H7 (cell line): ENCODE measurements at regions not wholly inside any gene's neighbourhood (a gene's known extent, or its start where the extent isn't known, plus 50 kb on each side); places are given as distances from the start of the nearest gene placed in this dataset.
"Not testable (repeated sequence)": the region's sequence is repeated elsewhere in the genome, so short reads cannot be mapped to it uniquely, and the experiment has no call there.

Experiments
- DNase-seq: peaks from one replicate; pipeline ENCODE4 v3.0.0; 2012
- H3K27me3 ChIP-seq: 2 replicates; pipeline ENCODE4 v1.6.0; 2011; ENCODE audit warnings: mild to moderate bottlenecking, low read length; ENCODE audit not compliant: control insufficient read depth, insufficient read depth
- H3K36me3 ChIP-seq: replicated peaks from 2 replicates; pipeline ENCODE4 v1.5.1; 2011; ENCODE audit warnings: low read length; ENCODE audit not compliant: control insufficient read depth, insufficient read depth
- H3K4me3 ChIP-seq: 2 replicates; pipeline ENCODE4 v1.5.1; 2011; ENCODE audit warnings: low read depth, mild to moderate bottlenecking, control low read depth, low read length, moderate library complexity; ENCODE audit not compliant: insufficient read depth

DNA sequence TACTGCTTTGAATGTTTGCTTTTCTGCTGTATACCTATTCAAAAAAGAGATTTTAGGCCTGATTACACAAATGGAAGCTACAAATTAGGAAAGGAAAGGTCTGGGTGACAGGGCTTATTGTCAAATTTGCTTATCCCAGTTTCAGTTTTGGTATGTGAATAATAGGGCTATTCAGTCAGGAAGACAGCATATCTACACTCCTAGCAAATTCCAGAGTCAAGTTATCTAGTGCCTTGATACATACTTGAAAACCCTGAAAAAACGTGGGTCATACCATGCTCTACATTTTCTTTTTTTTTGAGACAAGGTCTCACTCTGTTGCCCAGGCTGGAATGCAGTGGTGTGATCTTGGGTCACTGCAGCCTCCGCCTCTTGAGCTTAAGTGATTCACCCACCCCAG is 59.2 kb upstream of the CCDC180 start:
- not testable (repeated sequence) for DNase-seq, H3K36me3 ChIP-seq, H3K4me3 ChIP-seq, H3K27me3 ChIP-seq

DNA sequence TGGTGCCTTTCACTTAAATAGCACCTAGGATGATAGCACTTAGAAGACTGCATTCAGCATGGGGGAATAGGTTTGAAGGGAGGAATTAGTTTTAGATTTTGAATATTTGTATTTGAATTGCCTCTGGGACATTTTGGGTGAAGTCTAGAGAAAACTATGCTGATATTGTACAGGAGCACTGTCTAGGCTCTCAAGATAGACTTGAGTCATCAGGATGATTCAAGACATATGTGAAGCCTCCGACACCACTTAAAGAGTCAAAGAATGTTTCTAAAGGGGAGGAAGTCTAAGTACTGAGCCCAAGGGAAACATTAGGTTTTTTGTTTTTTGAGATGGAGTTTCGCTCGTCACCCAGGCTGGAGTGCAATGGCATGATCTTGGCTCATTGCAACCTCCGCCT is 63.9 kb upstream of the CCDC180 start:
- no peaks in the 10 kb centered on the region for H3K36me3 ChIP-seq
- DNase-seq = no peak
- H3K4me3 ChIP-seq = no peak overlapping the region
- H3K27me3 ChIP-seq = no peaks in the 10 kb centered on the region

DNA sequence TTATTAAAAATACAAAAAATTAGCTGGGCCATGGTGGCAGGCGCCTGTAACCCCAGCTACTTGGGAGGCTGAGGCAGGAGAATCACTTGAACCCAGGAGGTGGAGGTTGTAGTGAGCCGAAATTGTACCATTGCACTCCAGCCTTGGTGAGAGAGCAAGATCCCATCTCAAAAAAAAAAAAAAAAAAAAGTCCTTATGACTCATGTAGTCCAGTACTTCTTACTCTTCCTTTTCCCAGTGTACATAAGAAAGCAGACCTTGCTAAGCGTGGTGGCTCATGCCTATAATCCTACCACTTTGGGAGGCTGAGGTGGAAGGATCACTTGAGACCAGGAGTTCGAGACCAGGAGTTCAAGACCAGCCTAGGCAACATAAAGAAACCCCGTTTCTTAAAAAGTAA is 66.0 kb upstream of the CCDC180 start:
- not testable (repeated sequence) for H3K27me3 ChIP-seq

DNA sequence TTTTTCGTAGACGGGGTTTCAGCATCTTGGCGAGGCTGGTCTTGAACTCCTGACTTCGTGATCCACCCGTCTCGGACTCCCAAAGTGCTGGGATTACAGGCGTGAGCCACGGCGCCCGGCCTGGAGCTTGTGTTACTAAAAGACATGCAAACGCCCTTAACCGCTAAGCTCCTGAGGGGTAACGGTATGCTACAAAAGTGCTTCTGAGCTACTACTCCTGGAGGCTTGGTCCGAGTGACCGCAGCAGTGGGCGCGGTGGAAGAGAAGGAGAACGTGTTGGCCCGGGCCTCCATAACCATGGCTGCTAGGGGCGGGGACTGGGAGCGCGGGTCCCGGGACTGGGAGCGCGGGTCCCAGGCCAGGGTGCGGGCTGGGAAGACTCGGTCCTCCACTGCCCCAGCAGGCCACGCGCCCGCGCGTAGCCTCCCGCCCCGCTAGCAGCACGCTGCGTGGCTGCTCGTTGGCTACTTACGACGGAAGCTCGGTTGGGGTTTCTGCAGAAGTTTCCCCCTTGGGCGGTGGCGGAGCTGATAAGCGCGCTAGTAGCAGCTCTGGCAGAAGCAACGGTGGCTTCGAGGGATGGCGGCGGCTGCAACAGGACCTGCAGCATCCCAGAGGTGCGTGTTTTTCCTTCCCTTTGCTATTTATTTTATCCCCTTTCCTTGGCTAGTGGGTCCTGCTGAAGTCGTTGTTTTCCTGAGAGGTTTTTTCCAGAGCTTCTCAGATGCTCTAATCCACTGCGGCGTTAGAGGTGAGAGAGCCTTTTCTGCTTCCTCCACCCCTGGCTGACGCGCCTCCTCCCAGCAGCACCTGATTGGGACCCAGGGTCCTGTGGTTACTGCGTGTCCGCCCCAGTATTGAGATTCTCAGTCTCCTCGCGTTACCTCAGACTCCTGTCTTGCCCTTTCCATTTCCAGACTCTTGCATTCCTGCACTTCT is 69.2 kb upstream of the CCDC180 start:
- DNase-seq = peak; percentile 82
- Histone ChIP-seq H3K36me3 (no peaks in the 10 kb centered on the region), H3K27me3 (no peaks in the 10 kb centered on the region), H3K4me3 (peak overlapping the region; percentile 79)

More for the DNA sequence above, 66.0 kb upstream of the CCDC180 start:
- not testable (repeated sequence) for DNase-seq, H3K36me3 ChIP-seq, H3K4me3 ChIP-seq

DNA sequence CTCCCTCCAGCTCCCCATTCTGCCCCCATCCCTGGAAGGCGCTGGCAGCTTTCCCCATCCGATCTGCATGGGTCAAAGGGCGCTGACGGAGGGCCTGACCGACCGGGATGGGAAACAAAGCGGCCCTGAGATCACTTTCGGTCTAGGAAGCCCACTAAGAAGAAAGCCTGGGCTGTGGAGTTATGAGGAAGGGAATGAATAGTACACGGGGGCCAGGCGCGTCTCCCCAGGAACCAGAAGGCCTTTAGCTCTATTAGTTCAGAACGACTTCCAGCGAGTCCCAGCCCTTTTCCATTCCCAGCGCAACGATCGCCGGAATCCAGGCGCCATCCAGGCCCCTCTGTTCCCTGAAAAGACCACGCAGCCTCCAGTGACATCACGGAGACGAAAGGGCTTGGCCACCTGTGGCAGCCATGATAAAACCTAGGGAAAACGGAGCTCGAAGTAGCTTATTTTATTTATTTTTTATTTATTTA is 70.1 kb upstream of the CCDC180 start:
- H3K27me3 ChIP-seq = no peaks in the 10 kb centered on the region
- peak overlapping the region; percentile 79 for H3K4me3 ChIP-seq
- peak; percentile 18 for DNase-seq
- no peaks in the 10 kb centered on the region for H3K36me3 ChIP-seq

DNA sequence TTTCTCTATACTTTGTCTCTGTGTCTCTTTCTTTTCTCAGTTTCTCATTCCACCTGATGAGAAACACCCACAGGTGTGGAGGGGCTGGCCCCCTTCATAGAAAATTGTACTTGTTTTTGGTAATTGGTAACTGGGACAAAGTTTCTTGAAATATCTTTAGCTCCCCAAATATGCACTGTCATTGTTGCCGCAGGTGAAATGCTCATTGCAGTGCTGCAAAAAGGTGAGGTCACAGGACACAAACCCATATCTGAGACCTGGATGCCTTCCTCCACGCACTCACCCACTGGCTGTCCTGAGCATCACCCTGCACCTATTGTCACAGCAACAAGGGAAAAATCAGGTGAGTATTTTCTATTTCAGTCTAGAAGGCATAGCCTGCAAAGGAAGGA is 74.5 kb upstream of the CCDC180 start:
- not testable (repeated sequence) for H3K36me3 ChIP-seq, H3K27me3 ChIP-seq, H3K4me3 ChIP-seq, DNase-seq

DNA sequence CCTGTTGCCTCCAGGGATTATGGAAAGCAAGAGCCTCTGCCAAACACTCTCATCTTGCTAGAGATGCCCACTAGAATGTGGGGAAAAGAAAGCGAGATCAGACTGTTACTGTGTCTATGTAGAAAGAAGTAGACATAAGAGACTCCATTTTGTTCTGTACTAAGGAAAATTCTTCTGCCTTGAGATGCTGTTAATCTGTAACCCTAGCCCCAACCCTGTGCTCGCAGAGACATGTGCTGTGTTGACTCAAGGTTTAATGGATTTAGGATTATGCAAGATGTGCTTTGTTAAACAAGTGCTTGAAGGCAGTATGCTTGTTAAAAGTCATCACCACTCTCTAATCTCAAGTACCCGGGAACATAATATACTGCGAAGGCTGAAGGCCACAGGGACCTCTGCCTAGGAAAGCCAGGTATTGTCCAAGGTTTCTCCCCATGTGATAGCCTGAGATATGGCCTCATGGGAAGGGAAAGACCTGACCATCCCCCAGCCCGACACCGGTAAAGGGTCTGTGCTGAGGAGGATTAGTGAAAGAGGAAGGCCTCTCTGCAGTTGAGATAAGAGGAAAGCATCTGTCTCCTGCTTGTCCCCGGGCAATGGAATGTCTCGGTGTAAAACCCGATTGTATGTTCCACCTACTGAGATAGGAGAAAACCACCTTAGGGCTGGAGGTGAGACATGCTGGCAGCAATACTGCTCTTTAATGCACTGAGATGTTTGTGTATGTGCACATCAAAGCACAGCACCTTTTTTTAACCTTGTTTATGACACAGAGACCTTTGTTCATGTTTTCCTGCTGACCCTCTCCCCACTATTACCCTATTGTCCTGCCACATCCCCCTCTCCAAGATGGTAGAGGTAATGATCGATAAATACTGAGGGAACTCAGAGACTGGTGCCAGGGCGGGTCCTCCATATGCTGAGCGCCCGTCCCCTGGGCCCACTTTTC is 75.1 kb upstream of the CCDC180 start:
- H3K36me3 ChIP-seq, DNase-seq, H3K4me3 ChIP-seq, H3K27me3 ChIP-seq: not testable (repeated sequence)

DNA sequence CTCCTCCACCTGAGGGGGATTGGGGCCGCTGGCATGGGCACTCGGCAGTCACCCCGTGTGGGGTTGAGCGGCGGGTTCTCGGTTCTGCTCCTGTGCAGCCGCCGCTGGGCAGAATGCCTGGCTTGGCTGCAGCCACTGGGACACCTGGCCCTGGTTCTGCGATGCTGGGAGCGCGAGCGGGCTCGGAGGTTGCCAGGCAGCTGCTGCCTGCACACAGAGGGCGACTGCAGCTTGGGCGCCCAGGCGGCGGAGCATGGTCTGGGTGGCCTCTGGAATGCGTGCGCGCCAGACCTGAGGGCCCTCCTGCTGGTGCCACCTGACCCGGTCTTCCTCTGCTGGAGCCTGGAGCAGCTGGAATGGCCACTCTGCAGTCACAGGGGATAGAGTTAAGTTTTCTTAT is 85.1 kb upstream of the CCDC180 start:
- DNase-seq = peak; percentile 66
- not testable (repeated sequence) for H3K36me3 ChIP-seq, H3K27me3 ChIP-seq
- peak overlapping the region; percentile 86 for H3K4me3 ChIP-seq

DNA sequence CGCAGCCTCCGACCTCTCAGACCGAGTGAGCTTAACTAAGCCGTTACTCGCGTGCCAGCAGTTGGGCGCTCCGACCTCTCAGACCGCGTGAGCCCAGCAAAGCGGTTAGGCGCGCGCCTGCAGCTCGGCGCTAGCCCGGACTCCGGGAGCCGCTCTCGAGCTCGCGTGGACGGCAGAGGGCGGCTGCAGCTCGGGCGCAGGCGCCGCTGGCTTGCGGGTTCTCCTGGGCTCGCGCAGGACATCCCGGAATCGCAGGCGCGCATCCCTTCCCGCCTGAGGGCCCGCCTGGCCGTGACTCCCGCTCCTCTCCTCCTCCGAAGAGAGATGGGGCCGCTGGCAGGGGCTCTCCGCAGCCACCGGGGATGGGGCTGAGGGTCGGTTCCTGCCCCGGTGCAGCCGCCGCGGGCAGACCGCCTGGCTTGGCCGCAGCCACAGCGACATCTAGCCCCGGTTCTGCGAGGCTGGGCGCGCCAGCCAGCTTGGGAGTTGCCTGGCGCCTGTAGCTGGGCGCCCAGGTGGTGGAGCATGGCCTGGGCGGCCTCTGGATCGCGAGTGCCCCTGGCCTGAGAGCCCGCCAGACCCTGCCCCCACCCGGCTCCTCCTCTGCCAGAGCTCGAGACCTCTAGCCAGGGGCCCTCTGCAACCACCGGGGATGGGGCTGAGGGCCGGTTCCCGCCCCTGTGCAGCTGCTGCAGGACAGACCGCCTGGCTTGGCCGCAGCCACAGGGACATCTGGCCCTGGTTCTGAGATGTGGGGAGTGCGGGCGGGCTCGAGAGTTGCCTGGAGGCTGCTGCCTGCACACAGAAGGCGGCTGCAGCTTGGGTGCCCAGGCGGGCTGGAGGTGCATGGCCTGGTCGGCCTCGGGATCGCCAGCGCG is 85.7 kb upstream of the CCDC180 start:
- H3K27me3 ChIP-seq, H3K36me3 ChIP-seq: not testable (repeated sequence)
- peak; percentile 51 for DNase-seq
- peak overlapping the region; percentile 86 for H3K4me3 ChIP-seq

DNA sequence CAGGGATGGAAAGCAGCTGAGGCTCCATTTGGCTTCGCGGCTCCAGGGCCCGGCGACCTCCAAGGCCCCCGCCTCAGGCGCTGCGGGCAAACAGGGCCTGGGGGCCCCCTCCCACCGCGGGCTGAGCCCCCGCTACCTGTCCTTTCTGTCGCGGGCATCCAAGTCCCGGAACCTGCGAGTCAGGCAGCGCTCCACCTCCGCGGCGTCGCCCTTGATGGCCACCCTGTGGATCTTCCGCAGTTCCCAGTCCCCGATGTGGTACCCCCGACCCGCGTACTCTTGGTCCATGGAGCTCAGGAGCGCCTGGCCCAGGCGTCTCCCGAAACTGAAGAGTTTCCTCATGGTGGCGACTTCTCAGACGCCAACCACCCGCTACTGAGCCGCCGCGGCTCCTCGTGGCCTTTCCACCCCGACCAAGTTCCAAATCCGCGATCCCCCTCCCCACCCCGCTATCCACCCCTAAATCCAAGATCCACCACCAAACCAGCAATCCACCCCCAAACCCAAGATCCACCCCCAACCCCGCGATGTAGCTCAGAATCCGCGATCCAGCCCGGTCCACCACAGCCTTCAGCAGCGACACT is 86.5 kb upstream of the CCDC180 start:
- Histone ChIP-seq H3K4me3 (peak overlapping the region; percentile 86), H3K27me3 (no peaks in the 10 kb centered on the region), H3K36me3 (no peaks in the 10 kb centered on the region)
- peak; percentile 59 for DNase-seq

DNA sequence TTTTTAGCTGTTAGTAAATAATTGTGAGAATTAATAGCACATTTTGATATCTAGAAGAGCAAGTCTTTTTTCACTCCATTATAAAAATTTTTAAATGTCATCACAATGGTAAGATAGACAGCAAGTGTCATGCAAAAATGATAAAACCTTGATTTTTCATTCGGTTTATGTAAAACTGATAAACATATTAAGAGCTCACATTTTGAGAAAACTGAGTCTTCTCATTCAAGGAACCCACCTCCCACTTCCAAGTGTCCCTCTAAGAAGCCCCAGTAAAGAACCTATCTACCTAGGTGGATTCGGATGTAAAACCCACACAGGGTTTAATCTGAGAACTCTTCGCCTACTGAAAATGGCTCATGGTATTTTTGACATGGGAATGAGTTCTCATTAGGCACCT is 87.1 kb upstream of the CCDC180 start:
- not testable (repeated sequence) for DNase-seq, H3K27me3 ChIP-seq, H3K36me3 ChIP-seq
- H3K4me3 ChIP-seq = peak overlapping the region; percentile 86

DNA sequence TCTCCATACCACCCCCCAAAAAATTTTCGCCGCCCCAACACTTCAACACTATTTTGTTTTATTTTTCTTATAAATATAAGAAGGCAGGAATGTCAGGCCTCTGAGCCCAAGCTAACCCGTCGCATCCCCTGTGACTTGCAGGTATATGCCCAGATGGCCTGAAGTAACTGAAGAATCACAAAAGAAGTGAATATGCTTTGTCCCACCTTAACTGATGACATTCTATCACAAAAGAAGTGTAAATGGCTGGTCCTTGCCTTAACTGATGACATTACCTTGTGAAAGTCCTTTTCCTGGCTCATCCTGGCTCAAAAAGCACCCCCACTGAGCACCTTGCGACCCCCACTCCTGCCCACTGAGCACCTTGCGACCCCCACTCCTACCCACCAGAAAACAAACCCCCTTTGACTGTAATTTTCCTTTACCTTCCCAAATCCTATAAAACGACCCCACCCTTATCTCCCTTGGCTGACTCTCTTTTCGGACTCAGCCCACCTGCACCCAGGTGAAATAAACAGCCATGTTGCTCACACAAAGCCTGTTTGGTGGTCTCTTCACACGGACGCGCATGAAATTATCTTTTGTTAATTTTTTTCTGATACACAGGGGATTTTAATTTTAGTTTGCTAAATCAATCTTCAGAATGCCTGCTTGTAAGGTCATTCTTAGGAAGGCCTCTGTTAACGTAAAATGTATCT is 87.9 kb upstream of the CCDC180 start:
- not testable (repeated sequence) for DNase-seq, H3K27me3 ChIP-seq, H3K36me3 ChIP-seq
- peak overlapping the region; percentile 86; the same call in 1 of the 2 replicates for H3K4me3 ChIP-seq

DNA sequence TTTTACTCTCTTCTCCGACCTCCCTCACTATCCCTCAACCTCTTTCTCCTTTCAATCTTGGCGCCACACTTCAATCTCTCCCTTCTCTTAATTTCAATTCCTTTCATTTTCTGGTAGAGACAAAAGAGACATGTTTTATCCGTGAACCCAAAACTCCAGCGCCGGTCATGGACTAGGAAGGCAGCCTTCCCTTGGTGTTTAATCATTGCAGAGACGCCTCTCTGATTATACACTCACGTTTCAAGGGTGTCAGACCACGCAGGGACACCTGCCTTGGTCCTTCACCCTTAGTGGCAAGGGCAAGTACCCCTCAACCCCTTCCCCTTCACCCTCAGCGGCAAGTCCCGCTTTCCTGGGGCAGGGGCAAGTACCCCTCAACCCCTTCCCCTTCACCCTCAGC is 92.3 kb upstream of the CCDC180 start:
- not testable (repeated sequence) for H3K27me3 ChIP-seq, DNase-seq, H3K36me3 ChIP-seq
- H3K4me3 ChIP-seq = peak overlapping the region; percentile 38
